ENCODE measurements at regions not wholly inside any gene's neighbourhood (a gene's known extent, or its start where the extent isn't known, plus 50 kb on each side); places are given as distances from the start of the nearest gene placed in this dataset.
A peak's percentile ranks its signal among the peaks of the same experiment; 100 is the strongest.

DNA sequence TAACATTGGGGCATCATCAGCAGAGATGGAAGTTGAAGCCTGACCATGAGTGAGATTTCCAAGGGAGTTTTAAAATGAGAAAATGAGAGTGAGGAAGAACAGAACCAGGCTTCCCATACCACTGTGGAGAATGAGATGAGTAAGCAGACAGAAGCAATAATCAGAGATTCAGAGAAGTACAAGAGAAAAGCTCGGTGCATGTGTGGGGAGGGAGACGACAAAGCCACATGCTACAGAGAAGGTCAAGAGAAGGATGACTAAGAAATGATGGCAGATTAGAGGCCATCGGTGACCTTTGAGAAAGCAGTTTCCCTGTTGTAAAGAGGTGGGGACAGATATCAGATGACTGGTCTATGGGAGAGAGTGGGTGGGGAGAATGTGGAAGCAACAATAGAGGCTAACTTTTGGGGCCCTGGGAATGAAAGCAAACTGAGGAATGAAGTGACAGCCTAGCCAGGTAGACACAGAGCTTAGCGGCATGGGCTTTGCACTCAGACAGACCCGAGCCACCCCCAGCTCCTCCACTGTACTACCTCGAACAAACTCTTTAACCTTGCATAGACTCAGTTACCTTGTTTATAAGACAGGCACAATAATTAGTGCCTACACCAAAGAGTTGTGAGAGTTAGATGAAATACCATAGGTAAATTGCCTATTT, 207.7 kb downstream of the PIK3R1 start:
- no peaks in the 10 kb centered on the region for H3K9me3 ChIP-seq (ENCODE audit: severe bottlenecking)
- H3K27me3 ChIP-seq (ENCODE audit: insufficient read depth, low read depth, severe bottlenecking), result no peaks in the 10 kb centered on the region
- H3K36me3 ChIP-seq, result no peaks in the 10 kb centered on the region
- no peak for DNase-seq
- H3K4me3 ChIP-seq (ENCODE audit: low read depth, low read length), result no peak overlapping the region
- H3K27ac ChIP-seq, result no peak overlapping the region
- TF ChIP-seq, protein P1, sequence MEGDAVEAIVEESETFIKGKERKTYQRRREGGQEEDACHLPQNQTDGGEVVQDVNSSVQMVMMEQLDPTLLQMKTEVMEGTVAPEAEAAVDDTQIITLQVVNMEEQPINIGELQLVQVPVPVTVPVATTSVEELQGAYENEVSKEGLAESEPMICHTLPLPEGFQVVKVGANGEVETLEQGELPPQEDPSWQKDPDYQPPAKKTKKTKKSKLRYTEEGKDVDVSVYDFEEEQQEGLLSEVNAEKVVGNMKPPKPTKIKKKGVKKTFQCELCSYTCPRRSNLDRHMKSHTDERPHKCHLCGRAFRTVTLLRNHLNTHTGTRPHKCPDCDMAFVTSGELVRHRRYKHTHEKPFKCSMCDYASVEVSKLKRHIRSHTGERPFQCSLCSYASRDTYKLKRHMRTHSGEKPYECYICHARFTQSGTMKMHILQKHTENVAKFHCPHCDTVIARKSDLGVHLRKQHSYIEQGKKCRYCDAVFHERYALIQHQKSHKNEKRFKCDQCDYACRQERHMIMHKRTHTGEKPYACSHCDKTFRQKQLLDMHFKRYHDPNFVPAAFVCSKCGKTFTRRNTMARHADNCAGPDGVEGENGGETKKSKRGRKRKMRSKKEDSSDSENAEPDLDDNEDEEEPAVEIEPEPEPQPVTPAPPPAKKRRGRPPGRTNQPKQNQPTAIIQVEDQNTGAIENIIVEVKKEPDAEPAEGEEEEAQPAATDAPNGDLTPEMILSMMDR (IDR thresholded peaks at IDR 0.05; ENCODE audit: low read depth, low read length), result no peak

DNA sequence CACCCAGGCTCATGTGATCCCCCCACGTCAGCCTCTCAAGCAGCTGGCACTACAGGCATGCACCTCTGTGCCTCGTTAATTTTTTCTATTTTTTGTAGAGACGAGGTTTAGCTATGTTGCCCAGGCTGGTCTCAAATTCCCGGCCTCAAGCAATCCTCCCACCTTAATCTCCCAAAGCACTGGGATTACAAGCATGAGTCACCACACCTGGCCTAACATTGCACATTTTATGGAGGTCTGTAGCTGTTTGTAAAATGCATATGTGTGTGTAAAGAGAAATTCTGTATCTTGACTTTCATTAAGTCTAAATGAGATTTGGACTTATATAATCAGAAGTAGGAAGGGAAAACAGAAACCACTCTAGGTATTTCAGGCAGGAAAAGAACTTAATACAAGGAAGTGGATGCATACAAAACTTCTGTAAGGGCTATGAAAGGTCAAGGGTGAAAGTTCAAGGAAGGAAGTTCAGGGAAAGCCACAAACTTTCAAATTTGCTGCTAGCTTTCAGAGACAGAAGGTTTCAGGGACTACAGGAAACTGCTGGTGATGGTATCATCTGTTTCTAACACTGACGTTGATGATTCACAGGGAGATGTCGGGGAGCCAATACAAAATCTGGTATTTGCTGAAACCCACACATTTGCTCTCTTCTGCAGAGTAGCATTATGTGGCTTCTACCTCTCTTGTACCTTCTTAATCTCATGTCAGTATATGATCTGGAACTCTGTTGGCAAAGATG, 209.4 kb downstream of the PIK3R1 start:
- peak; percentile 18 for DNase-seq
- H3K27me3 ChIP-seq (ENCODE audit: insufficient read depth, low read depth, severe bottlenecking), result no peaks in the 10 kb centered on the region
- H3K27ac ChIP-seq, result no peak overlapping the region

DNA sequence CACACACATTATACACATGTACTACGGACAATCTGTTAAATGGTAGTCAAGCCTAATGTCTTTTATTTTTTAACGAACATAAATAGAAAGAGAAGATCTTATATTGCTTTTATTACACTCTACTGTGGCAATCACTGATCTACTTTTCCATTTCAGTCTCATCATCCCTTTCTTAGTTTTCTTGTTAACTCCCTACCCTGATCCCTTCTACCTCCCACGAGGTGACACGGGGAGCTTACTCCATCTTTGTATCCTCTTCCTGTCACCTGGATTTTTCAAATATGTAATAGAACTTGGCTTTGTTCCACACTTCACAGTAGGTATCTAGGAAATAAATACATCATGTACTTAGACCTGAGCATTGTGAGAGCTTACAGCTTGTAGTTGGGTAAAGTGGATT, 211.0 kb downstream of the PIK3R1 start:
- Histone ChIP-seq H3K9me3 (ENCODE audit: severe bottlenecking) (no peaks in the 10 kb centered on the region), H3K4me3 (ENCODE audit: low read depth, low read length) (no peak overlapping the region), H3K27me3 (ENCODE audit: insufficient read depth, low read depth, severe bottlenecking) (no peaks in the 10 kb centered on the region), H3K27ac (no peak overlapping the region), H3K36me3 (no peaks in the 10 kb centered on the region)
- DNase-seq, result no peak
- TF ChIP-seq, protein P1 (IDR thresholded peaks at IDR 0.05; ENCODE audit: low read depth, low read length), result no peak

More for the DNA sequence above, 209.4 kb downstream of the PIK3R1 start:
- H3K36me3 ChIP-seq, result no peaks in the 10 kb centered on the region
- TF ChIP-seq, protein P1 (IDR thresholded peaks at IDR 0.05; ENCODE audit: low read depth, low read length), result no peak
- H3K4me3 ChIP-seq (ENCODE audit: low read depth, low read length), result no peak overlapping the region
- H3K9me3 ChIP-seq (ENCODE audit: severe bottlenecking), result no peaks in the 10 kb centered on the region

DNA sequence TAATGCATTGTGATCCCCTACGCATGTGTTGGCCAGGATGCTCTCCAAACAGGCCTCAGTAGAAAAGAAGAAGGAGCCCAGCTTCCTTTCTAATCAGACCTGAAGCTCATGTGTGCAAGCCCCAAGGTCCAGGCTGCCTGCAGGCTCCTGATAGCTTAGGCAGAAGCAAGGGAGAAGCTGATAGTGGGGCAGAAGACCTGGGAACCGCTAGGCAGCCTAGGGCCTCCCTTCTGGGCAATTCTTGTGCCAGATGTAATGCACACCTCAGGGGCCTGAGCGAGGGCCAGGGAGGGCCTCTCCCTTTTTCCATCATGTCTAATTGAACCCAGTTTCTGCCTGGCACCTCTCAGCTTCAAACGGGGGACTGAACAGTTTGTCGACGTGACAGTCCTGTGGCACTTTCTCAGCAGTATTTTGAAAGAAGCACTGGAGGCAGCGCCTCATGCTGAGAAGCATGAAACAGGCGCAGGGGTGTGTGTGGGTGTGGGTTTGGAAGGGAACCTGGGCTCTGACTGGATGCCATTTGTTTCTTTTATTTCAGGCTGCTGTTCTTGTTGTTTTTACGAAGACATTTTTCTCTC, 212.8 kb downstream of the PIK3R1 start:
- Histone ChIP-seq H3K4me3 (ENCODE audit: low read depth, low read length) (no peak overlapping the region), H3K9me3 (ENCODE audit: severe bottlenecking) (no peaks in the 10 kb centered on the region), H3K36me3 (no peaks in the 10 kb centered on the region), H3K27me3 (ENCODE audit: insufficient read depth, low read depth, severe bottlenecking) (no peaks in the 10 kb centered on the region), H3K27ac (no peak overlapping the region)
- TF ChIP-seq, protein P1 (IDR thresholded peaks at IDR 0.05; ENCODE audit: low read depth, low read length), result no peak
- DNase-seq, result no peak

DNA sequence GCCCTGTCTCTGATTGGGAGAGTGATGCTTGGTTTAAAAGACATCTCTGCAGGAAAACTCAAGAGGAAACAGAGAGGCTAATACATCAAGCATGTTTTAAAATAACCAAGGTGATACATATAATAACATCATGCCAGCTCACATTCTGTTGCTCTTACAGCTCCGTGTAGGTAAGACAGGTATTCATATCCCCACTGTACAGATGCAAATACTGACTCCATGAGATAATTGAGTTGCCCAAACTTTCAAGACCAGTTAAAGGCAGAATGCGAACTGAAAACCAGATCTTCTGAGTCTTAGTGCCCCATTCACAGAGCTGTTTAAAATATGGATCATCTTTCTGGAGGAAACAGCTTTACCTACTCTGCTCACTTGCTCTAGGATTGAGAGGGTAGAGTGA, 214.0 kb downstream of the PIK3R1 start:
- DNase-seq, result no peak
- no peaks in the 10 kb centered on the region for H3K9me3 ChIP-seq (ENCODE audit: severe bottlenecking)
- H3K27me3 ChIP-seq (ENCODE audit: insufficient read depth, low read depth, severe bottlenecking), result no peaks in the 10 kb centered on the region
- no peak overlapping the region for H3K27ac ChIP-seq
- no peaks in the 10 kb centered on the region for H3K36me3 ChIP-seq
- H3K4me3 ChIP-seq (ENCODE audit: low read depth, low read length), result no peak overlapping the region
- TF ChIP-seq, protein P1 (IDR thresholded peaks at IDR 0.05; ENCODE audit: low read depth, low read length), result no peak
